ENCODE measurements at regions not wholly inside any gene's neighbourhood (a gene's known extent, or its start where the extent isn't known, plus 50 kb on each side); places are given as distances from the start of the nearest gene placed in this dataset.

DNA sequence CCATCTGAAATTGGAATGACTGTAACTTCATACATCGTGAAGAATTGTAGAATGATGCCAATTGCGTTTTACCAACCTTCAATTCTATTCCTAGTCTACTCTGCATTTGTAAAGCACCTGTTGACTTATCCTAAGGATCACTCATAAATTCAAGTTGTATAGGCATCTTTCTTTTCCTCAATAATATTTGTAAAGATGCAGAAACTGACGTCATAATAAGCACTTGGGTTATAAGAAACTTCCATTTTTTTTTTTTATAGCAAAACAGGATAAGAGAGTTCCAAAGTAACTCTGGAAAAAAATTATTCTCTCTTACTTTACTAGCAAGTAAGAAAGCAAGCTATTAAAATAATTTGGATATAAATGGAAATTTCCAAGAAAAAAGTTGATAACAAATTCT, 1377.4 kb upstream of the ACVR2A start:
- Histone ChIP-seq H3K36me3 (ENCODE audit: control insufficient read depth, insufficient read depth, low read length) (no peaks in the 10 kb centered on the region), H3K27me3 (ENCODE audit: control insufficient read depth, insufficient read depth, low read length) (no peaks in the 10 kb centered on the region), H3K4me3 (ENCODE audit: low read depth, low read length) (no peak overlapping the region)
- FAIRE-seq (no peak), DNase-seq (ENCODE audit: low read depth) (no peak)
- TF ChIP-seq, protein P1, sequence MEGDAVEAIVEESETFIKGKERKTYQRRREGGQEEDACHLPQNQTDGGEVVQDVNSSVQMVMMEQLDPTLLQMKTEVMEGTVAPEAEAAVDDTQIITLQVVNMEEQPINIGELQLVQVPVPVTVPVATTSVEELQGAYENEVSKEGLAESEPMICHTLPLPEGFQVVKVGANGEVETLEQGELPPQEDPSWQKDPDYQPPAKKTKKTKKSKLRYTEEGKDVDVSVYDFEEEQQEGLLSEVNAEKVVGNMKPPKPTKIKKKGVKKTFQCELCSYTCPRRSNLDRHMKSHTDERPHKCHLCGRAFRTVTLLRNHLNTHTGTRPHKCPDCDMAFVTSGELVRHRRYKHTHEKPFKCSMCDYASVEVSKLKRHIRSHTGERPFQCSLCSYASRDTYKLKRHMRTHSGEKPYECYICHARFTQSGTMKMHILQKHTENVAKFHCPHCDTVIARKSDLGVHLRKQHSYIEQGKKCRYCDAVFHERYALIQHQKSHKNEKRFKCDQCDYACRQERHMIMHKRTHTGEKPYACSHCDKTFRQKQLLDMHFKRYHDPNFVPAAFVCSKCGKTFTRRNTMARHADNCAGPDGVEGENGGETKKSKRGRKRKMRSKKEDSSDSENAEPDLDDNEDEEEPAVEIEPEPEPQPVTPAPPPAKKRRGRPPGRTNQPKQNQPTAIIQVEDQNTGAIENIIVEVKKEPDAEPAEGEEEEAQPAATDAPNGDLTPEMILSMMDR (IDR thresholded peaks at IDR 0.05; ENCODE audit: insufficient read depth, low read length, severe bottlenecking), result no peak

DNA sequence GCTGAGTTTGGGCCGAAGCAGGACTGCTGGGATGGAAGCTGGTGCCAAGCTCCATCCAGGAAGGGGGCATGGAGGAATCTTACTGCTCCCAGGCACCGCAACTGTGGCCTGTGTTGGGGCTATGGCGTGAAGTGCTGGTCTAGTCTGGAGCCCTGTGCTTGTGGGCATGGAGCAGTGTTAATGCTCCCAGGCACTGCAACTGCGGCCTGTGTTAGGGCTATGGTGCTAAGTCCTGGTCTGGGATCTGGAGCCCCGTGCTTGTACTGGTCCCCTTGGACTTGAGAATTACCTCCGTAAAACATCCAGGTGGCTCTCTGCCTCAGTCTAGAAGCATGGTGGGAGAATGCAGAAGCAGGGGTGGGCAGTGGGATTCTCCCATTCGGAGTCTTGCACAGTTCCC, 1379.4 kb upstream of the ACVR2A start:
- DNase-seq (ENCODE audit: low read depth) (no peak), FAIRE-seq (no peak)
- H3K36me3 ChIP-seq (ENCODE audit: control insufficient read depth, insufficient read depth, low read length), result no peaks in the 10 kb centered on the region
- H3K27me3 ChIP-seq (ENCODE audit: control insufficient read depth, insufficient read depth, low read length), result no peaks in the 10 kb centered on the region
- H3K4me3 ChIP-seq (ENCODE audit: low read depth, low read length), result no peak overlapping the region
- TF ChIP-seq, protein P1 (IDR thresholded peaks at IDR 0.05; ENCODE audit: insufficient read depth, low read length, severe bottlenecking), result no peak

DNA sequence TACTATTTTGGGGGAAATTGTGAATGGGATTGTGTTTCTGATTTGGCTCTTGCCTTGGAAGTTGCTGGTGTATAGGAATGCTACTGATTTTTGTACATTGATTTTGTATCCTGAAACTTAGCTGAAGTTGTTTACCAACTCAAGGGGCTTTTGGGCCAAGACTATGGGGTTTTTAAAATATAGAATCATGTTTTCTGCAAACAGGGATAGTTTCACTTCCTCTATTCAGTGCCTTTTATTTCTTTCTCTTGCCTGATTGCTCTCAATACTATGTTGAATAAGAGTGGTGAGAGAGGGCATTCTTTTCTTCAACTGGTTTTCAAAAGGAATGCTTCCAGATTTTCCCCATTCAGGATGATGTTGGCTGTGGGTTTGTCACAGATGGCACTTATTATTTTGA, 1383.8 kb upstream of the ACVR2A start:
- no peak for DNase-seq (ENCODE audit: low read depth)
- Histone ChIP-seq H3K4me3 (ENCODE audit: low read depth, low read length) (no peak overlapping the region), H3K36me3 (ENCODE audit: control insufficient read depth, insufficient read depth, low read length) (no peaks in the 10 kb centered on the region), H3K27me3 (ENCODE audit: control insufficient read depth, insufficient read depth, low read length) (no peaks in the 10 kb centered on the region)
- TF ChIP-seq, protein P1 (IDR thresholded peaks at IDR 0.05; ENCODE audit: insufficient read depth, low read length, severe bottlenecking), result no peak
- no peak for FAIRE-seq

DNA sequence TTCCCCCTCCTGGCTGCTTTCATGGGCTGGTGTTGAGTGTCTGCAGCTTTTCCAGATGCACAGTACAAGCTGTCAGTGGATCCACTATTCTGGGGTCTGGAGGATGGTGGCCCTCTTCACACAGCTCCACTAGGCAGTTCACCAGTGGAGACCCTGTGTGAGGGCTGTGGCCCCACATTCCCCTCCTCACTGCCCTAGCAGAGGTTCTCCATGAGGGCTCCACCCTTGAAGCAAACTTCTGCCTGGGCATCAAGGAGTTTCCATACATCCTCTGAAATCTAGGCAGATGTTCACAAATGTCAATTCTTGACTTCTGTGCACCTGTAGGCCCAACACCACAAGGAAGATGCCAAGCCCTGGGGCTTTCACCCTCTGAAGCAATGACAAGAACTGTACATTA, 1386.2 kb upstream of the ACVR2A start:
- FAIRE-seq, result no peak
- no peak for DNase-seq (ENCODE audit: low read depth)
- Histone ChIP-seq H3K27me3 (ENCODE audit: control insufficient read depth, insufficient read depth, low read length) (no peaks in the 10 kb centered on the region), H3K36me3 (ENCODE audit: control insufficient read depth, insufficient read depth, low read length) (no peaks in the 10 kb centered on the region), H3K4me3 (ENCODE audit: low read depth, low read length) (no peak overlapping the region)
- TF ChIP-seq, protein P1 (IDR thresholded peaks at IDR 0.05; ENCODE audit: insufficient read depth, low read length, severe bottlenecking), result no peak

DNA sequence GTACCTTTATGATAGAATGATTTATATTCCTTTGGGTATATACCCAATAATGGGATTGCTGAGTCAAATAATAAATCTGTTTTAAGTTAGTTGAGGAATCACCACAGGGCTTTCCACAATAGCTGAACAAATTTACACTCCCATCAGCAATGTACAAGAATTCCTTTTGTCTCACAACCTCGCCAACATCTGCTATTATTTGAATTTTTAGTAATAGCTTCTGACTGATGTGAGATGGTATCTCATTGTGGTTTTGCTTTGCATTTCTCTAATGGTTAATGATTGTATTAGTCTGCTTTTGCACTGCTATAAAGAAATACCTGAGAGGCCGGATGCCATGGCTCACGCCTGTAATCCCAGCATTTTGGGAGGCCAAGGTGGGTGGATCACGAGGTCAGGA, 1387.6 kb upstream of the ACVR2A start:
- no peaks in the 10 kb centered on the region for H3K27me3 ChIP-seq (ENCODE audit: control insufficient read depth, insufficient read depth, low read length)
- no peaks in the 10 kb centered on the region for H3K36me3 ChIP-seq (ENCODE audit: control insufficient read depth, insufficient read depth, low read length)
- DNase-seq (ENCODE audit: low read depth), result no peak
- no peak overlapping the region for H3K4me3 ChIP-seq (ENCODE audit: low read depth, low read length)
- FAIRE-seq, result no peak
- TF ChIP-seq, protein P1 (IDR thresholded peaks at IDR 0.05; ENCODE audit: insufficient read depth, low read length, severe bottlenecking), result no peak

DNA sequence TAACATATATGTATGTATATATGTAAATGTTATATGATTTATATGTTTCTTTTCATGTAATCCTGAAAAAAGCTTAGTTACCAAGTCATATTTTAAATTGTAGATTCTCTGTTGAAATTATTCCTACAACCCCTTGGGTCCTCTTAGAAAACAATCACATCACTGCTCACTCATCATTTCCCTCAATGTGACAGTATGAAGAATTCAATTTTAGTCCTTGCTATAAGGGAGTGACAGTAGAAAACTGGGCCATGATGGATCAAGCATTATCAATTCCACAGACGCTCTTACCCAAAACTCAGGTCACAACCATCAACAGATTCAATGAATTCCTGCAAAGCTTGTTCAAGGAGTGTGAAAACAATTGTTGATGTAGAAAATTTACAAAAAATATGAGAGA, 1389.5 kb upstream of the ACVR2A start:
- no peak overlapping the region for H3K4me3 ChIP-seq (ENCODE audit: low read depth, low read length)
- DNase-seq (ENCODE audit: low read depth), result no peak

More for the DNA sequence above, 1389.5 kb upstream of the ACVR2A start:
- no peaks in the 10 kb centered on the region for H3K36me3 ChIP-seq (ENCODE audit: control insufficient read depth, insufficient read depth, low read length)
- no peaks in the 10 kb centered on the region for H3K27me3 ChIP-seq (ENCODE audit: control insufficient read depth, insufficient read depth, low read length)
- TF ChIP-seq, protein P1 (IDR thresholded peaks at IDR 0.05; ENCODE audit: insufficient read depth, low read length, severe bottlenecking), result no peak
- FAIRE-seq, result no peak

Measured in bronchial epithelial cell (primary cell).